RKO (cell line): ENCODE measurements at regions not wholly inside any gene's neighbourhood (a gene's known extent, or its start where the extent isn't known, plus 50 kb on each side); places are given as distances from the start of the nearest gene placed in this dataset.

ENCODE experiments used
- DNase-seq: peaks from one replicate; pipeline ENCODE4 v3.0.0-alpha.2; 2016; ENCODE audit warnings: low spot score

- no peak for DNase-seq
Observed at GRCh38 chr2:111692311-111692710, 191.7 kb downstream of the ANAPC1 start.

GRCh38 chr2:111694700-111695101, 189.3 kb downstream of the ANAPC1 start:
- no peak for DNase-seq

- DNase-seq, result no peak
Observed at GRCh38 chr2:111695441-111696007, 188.5 kb downstream of the ANAPC1 start.

- no peak for DNase-seq
Observed at GRCh38 chr2:111696226-111696625, 187.8 kb downstream of the ANAPC1 start.

- DNase-seq, result no peak
Observed at GRCh38 chr2:111697560-111697959, 186.4 kb downstream of the ANAPC1 start.

- no peak for DNase-seq
Observed at GRCh38 chr2:111698089-111698488, 185.9 kb downstream of the ANAPC1 start.

- DNase-seq, result peak; percentile 99
Observed at GRCh38 chr2:111698743-111699554, 185.0 kb downstream of the ANAPC1 start.

GRCh38 chr2:111701266-111701665, 182.7 kb downstream of the ANAPC1 start:
- no peak for DNase-seq

- no peak for DNase-seq
Observed at GRCh38 chr2:111701798-111702118, 182.2 kb downstream of the ANAPC1 start.

- peak; percentile 82 for DNase-seq
Observed at GRCh38 chr2:111702119-111702803, 181.7 kb downstream of the ANAPC1 start.

- DNase-seq, result no peak
Observed at GRCh38 chr2:111702804-111703196, 181.2 kb downstream of the ANAPC1 start.

- DNase-seq, result no peak
Observed at GRCh38 chr2:111703759-111704158, 180.2 kb downstream of the ANAPC1 start.

GRCh38 chr2:111704246-111704645, 179.7 kb downstream of the ANAPC1 start:
- peak; percentile 82 for DNase-seq

GRCh38 chr2:111705239-111705638, 178.8 kb downstream of the ANAPC1 start:
- no peak for DNase-seq

- DNase-seq, result peak; percentile 89
Observed at GRCh38 chr2:111705711-111706336, 178.2 kb downstream of the ANAPC1 start.

- no peak for DNase-seq
Observed at GRCh38 chr2:111706481-111707001, 177.5 kb downstream of the ANAPC1 start.

- no peak for DNase-seq
Observed at GRCh38 chr2:111707700-111708099, 176.3 kb downstream of the ANAPC1 start.

GRCh38 chr2:111708476-111709180, 175.4 kb downstream of the ANAPC1 start:
- no peak for DNase-seq

- DNase-seq, result no peak
Observed at GRCh38 chr2:111709321-111709720, 174.7 kb downstream of the ANAPC1 start.

- DNase-seq, result no peak
Observed at GRCh38 chr2:111710085-111710484, 173.9 kb downstream of the ANAPC1 start.

- no peak for DNase-seq
Observed at GRCh38 chr2:111710613-111711012, 173.4 kb downstream of the ANAPC1 start.

- no peak for DNase-seq
Observed at GRCh38 chr2:111711270-111711669, 172.7 kb downstream of the ANAPC1 start.
